Colon (tissue), 2 donors: ENCODE measurements at regions not wholly inside any gene's neighbourhood (a gene's known extent, or its start where the extent isn't known, plus 50 kb on each side); places are given as distances from the start of the nearest gene placed in this dataset.

Experiments used
- FAIRE-seq: peaks from 2 replicates; lab custom pipeline; 2012; peaks lifted over from hg19 to GRCh38; lab: Jason Lieb, UNC
- donor health status: control.
- donor health status: control.

DNA sequence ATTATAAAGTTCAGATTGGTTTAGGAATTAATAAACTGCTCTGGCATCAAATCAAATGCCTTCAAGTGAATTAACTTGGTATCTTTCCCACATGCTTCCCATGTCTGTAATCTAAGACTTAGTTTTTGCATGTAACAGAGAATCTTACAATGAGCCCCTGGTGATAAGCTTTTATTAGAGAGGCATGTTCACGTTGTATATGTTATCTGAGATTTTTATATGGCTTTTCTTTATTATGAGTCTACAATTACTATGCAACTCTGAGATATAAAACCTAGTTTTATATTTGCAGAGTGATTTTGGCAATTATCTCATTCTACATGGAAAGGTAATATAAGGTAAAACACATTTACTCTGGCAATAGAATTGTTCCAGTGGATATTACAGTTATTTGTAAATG is 1578.4 kb upstream of the IGFBP7 start:
- FAIRE-seq, result no peak

DNA sequence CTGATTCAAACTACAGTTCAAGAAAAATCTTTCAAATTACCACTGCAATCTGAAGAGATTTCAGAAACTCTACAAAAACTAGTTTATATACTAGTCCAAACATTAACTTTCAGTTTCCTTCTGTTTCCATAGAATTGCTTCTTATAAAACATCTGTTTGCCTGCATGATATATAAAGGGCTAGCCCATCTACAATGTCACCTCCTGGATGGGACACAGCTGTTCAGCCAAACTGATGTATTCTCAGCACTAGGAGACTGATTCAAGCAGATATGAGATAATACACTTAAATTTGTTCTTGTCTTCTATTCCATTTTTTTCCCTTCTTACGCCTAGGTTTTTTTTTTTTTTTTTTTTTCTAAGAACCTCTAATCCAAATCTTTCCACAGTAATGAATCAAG is 1569.7 kb upstream of the IGFBP7 start:
- no peak for FAIRE-seq

DNA sequence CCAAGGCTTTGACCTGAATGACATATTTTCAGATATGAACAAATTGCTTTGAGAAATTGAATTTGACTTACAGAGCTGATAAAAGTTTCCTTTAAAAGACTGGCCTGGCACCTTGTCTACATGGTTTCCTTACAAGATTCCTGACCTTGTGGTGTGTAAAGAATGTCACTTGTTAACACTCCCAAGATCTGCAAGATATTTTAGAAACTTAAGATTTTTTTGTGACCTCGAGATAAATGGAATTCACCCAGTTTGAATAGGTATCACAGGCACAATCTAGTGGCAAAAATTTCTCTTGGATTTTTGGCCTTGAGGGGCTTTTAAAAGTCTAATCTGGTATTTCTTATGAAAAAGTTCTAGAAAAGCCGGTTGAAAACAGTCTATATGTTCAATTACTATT is 1568.9 kb upstream of the IGFBP7 start:
- no peak for FAIRE-seq

DNA sequence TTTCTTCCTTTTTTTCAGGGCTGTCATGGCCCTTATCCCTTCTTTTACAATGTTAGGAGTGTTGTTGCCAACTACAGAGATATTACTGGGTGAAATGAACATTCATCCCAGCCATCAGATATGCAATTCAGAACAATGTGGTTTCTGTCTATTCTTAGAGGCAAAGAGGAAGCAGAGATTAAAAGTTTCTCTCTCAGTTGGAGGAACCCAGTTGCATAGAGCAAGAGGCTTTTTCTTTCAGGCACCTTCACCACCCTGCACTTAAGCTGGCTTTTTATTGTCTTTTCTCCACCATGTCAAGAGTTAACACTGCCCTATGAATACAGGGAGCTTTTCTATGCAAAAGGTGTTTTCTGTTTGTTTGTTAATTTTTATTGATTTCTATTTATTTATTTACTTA is 1559.6 kb upstream of the IGFBP7 start:
- FAIRE-seq, result no peak

DNA sequence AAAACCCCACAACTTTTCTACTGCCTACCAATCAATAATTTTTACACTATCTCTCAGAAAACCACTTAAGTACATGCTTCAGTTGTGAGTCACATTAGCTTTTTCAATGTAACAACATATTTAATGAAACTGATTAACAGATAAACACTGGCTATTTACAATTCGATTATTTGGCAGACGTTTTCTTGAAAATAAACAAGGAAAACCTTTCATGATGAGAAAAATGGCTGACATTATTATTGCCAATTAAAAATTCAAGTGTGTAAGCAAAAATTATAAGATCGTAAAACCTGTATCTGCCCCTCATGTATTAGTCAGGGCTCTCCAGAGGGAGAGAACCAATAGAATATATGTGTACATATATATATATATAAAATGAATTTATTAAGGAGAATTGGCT is 1555.5 kb upstream of the IGFBP7 start:
- no peak for FAIRE-seq

DNA sequence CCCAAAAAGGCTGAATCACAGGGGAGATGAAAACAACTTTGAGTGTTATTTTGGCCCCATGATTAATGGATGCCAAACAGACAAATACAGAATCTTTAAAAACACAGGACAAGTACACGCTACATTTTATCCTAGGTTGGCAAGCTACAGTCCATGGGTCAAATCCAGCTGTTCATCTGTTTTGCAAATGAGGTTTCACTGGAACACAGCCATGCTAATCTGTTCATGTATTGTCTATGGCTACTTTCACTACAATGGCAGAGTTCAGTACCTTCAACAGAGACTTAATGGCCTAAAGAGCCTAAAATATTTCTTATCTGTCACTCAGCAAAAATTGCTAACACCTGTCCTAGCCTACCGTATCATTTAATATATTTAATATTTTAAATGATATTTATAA is 1548.5 kb upstream of the IGFBP7 start:
- FAIRE-seq, result no peak

DNA sequence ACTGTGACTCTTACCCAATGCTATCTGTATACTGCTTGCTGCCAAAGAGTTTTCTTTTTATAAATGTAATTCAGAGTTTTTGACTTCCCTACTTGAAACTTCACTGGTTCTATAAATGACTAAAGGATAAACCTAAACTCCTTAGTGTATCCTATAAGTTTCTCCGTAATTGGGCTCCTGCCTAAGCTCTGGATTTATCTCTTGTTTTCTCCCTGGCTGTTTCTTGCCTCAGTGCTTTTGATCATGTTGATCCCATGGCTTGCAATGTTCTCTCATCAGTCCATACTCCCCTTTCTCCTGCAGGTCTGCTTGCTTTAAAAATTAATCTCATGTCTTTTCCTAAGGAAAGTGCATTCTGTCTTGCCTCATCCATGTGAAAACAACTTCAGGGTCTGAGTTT is 1543.1 kb upstream of the IGFBP7 start:
- no peak for FAIRE-seq

DNA sequence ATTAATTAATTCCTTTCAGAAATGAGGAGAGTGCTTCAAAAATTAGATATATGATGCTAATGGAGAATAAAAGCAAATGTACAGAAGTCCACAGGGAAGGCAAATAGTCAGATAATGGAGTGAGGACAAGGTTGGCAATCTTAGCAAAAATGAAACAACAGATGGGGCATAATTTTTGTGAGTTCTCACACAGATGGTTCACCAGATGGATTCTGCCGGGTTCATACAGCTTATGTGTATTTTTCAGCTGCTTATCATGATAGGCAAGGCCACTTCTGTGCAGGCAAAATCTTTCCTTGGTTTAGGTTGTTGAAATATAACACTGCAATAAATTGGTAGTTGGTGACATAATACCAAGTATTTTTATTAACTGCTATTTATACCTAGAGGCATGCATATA is 1539.0 kb upstream of the IGFBP7 start:
- no peak for FAIRE-seq

DNA sequence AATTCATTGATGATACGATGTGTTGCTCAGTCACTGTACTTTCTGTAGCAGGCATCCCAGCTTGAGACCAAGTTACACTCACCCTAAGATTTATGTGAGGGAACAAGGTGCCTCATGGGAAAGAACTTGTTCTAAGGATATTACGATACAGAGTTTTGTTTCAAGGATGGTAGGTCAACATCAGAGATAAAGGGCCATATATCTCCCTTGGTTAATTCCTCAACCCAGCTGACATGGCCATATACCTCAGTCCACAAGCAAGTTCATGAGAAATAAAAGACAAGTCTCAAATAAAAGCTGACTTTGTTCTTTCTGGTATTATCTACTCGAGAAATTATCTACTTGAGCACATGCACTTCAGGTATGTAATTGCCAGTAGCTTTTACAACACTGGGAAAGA is 1535.9 kb upstream of the IGFBP7 start:
- FAIRE-seq, result no peak

DNA sequence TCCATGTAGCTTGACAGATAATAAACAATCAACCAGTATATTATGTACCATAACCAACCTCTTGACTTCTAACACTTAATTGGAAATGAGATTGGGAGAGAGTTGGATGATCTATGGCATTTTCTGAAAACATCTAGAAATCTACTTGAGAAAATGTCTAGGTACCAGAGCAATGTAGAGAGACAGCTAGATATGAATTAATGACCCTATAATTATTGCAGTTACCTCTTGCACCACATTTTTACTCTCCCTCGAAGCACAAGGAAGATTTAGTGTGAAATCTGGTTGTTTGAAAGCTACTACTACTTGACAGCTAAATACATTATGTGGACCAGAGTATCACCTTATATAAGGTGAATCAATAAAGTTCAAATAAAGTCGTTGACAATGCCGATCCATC is 1534.4 kb upstream of the IGFBP7 start:
- no peak for FAIRE-seq

DNA sequence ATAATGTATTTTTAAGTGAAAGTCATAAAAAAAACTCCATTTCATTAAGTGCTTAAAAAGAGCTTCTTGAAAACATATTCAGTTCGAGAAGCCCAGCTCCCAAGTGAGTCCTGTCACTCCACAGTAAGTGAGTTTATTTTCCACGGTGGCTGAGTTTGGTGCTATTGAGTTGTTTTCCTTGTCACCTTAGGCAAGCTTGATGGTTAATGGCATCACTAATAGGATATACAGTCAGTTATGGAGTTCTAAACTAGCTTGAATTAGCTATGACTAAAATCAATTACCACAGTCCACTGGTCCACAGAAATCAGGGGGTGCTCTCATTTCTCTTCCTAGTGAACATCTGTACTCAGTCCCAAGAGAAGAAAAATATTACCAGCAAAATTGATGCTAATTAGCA is 1526.2 kb upstream of the IGFBP7 start:
- FAIRE-seq, result no peak

DNA sequence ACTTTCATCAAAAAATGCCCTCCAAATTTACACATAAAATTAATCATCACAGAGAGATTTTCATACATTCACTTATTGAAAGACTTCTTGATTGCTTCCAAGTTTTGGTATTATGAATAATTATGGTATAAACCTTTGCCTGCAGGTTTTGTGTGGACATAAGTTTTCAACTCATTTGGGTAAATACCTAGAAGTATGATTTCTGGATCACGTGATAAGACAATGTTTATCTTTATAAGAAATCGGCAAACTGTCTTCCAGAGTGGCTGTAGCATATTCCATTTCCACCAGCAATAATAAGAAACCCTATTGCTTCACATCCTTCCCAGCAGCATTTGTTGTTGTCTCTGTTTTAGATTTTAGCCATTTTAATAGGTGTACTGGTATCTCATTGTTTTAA is 1507.0 kb upstream of the IGFBP7 start:
- no peak for FAIRE-seq

DNA sequence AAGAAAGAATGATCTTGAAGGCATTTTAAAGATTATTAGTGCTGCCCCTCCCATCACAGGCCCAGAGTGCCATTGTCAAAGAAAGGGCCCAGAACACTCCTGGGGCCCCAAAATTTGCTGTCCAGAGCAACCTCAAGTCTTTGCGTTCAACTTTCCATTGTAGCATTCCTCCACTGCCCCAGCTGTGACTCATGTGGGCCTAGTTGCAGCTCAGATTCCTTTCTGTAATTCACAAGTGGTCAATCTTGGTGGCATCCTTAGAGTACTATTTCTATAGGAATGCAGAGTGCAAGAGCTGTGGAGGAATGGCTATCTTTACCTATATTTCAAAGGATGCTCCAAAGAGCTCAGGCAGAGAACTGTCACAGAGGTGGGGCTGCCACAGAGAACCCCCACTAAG is 1500.8 kb upstream of the IGFBP7 start:
- FAIRE-seq, result no peak

DNA sequence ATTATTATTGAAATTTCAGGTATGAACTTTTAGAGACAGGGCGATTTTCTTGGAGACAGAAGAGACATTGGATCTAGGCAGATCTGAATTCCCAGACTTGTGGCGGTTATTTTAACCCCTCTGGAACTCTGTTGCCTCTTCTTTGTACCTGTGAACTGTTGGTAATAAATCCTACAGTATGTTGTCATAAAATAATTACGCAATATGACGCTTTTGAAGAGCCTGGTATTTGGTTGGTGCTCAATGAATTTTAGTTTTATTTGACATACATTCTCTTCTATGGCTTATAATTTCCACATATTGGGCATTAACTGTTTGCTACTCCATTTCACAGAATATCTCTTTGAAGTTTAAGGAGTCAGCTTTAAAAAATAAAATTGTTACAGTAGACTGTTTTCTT is 1496.1 kb upstream of the IGFBP7 start:
- no peak for FAIRE-seq

DNA sequence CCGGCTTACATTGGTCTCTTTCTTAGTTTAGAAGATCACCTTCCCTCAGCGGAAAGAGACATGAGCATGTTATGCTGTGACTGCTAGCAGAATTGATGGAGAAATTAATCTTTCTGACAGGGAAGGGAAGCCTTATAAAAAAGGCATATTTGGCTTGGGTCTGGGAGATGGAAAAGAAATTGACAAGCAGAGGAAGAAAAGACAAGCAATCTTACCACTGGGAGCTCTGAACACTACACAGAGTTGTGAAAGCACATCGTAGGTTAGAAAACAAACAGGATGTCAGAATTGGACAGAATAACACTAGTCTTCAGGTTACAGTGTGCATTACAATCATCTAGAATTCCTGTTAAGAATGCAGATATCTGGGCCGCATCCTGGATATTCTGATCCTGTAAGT is 1493.8 kb upstream of the IGFBP7 start:
- FAIRE-seq, result no peak

DNA sequence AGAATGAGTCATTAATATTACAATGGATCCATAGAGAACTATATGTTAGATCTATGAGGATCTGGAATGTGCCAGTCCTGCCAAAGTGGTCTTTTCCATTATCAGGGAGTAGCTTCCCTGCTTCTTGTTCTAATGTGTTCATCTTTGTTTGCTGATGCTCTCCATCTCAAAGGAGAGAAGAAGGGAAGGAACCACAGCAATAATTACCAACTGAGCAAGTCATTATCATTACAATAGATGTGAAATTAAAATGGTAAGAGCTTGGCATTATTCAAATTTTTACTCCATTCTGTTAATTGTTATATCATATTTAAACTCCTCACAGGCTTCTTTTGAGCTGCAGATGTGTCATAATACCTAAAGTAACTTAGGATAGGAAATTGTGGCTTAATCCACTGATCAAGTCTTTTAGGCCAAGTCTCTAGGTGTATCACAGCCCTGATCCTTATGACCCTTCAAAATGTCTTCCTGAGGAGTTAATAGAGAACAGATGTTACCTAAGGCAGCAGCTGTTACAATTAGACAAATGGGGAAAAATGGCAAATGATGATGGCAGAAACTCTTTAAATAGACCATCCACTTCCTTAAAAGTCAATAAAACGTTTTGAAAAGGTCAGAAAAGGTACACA is 1492.7 kb upstream of the IGFBP7 start:
- FAIRE-seq, result no peak

DNA sequence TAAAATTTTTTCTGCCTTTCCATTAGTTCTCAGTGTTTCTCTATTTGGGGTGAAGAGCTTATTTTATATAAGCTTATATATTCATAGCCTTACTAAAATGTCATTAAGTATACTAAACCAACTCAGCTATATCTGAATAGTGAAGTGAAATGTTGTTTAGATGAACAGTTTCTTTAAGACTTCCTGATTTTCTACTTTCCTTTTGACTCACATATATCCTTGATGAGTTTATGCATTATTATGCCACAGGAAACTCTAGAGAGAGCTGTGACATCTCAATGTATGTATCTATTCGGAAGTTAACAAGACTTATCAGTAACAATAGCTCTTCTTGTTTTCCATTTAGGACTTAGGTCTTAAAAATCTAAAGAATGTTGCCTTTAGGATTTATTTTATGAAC is 1491.8 kb upstream of the IGFBP7 start:
- no peak for FAIRE-seq

DNA sequence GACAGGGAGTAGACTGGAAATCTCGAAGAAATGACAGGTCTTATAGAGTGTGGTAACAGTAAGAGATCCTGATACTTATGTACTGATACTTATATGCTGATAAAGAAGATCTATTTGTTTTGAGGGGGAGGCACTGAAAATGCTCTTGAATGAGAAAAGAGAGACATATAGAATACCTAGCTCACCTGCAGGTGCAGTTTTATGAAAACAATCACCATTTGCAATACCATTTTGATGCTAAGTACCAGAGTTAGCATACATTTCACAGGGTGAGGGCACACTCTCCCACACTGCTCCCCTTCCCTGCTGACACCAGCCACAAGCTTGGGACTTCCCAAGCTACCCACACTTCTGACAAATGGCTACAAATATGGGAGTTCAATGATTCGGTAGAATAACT is 1490.1 kb upstream of the IGFBP7 start:
- no peak for FAIRE-seq

DNA sequence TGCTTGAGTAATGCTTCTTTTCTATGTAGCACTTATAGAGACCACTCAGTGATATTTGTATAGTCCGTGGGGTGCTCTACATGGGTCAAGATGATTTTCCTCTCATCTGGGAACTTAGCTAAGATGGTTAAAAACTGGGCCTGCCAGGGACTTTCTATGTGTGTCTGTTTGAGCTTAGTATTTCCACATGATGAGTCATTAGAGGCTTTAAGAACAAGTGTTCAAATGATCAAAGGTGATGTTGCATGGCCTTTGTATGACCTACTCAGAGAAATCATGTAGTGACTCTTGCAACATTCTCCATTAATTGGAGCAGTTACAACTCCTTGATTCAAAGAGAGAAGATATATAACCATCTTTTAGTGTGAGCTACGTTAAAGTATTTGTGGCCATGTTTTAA is 1480.5 kb upstream of the IGFBP7 start:
- no peak for FAIRE-seq

DNA sequence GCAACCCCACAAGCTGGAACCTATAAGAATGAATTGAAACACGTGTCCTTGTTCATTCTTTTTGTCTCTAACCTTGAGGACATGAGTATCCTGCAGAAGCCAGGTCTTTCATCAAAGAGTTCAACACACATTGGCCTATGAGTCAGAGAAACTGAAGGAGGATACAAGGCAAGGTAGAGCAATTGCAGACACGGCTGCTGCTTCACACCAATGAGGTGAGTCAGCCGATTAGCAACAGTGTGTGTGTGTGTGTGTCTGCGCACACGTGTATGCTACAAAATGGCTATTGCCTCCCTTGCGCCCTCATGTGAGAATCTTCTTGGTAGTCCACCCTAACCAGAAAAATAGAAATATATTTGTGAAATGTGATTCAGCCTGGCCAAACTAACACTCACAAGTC is 1477.7 kb upstream of the IGFBP7 start:
- FAIRE-seq, result no peak

DNA sequence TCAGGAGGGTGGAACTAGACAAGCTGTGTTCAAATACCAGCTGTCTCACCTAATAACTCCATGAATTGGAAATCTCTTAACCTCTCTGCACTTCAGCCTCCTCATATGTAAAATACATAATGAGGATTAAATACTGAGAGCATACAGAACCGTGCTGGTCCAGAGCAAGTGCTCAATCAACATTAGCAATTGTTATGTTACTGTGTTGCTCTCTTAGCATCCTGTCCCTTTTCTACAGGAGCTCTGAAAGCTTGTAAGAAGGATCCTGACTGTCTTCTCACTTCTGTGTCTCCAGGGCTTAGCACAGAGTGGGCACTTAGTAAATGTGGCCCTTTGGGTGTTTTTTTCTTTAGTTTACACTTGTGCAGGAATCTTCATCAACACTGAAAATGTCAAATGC is 1456.1 kb upstream of the IGFBP7 start:
- no peak for FAIRE-seq

DNA sequence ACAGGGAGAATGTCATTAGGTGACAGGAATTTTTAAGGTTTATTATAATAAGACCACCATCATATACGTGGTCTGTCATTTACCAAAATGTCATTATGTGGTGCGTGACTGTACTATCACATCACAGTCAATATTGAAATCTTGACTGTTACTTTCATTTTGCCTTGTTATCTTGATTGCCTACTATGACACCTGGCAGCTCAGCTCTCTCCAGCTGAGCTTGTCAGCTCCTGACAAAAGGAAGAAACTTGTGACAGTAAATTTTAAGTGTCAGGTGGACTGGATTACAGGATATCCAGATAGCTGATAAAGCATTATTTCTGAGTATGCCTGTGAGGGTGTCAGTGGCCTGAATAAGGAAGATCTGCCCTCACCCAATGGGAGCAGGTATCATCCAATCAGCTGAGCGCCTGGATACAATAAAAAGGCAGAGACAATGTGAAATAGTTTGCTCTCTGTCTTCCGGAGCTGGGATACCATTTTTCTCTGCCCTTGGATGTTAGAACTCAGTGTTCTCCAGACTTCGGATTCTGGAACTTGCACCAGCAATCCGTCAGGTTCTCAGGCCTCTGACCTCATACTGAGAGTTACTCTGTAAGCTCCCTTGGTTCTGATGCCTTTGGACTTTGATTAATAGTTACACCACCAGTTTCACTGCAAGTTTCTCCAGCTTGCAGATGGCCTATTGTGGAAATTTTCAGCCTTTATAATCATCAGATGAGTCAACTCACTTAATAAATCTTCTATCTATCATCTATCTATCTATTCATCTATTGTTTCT is 1454.7 kb upstream of the IGFBP7 start:
- FAIRE-seq, result no peak

DNA sequence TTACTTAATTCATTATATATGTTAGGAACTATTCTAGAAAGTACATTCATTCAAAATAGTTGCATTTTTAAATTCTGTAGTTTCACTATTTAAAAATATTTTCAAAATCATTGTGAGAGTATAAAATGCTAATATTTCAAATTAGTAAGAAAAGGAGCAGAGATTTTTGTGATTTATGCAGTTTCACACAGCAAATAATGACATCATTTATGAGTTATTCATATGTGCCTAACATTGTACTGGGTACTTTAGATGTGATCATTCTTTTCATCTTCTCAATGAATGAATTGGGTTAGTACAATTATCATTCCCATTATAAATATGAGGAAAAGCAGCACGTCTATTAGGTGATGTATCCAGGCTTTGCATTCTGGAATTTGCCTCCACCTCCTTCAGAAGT is 1451.0 kb upstream of the IGFBP7 start:
- FAIRE-seq, result no peak

DNA sequence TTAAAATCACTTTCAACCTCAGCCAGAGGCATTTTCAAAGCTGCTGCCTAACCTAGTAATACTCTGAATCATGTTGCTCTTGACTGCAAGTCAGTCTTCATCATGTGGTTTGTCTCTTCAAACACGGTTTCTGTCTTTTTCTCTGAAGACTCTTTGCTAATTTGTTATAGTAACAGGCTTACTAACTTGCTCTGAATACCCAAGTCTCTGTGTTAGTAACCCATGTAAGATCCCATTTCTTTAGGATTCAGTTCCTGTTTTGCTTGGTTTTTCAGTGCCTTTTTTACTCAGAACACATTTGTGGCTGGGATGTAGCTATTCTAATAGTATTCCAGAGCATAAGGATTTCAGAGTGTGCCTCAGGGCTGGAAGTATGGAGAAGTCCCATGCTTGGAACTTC is 1450.6 kb upstream of the IGFBP7 start:
- FAIRE-seq, result no peak
